GM10266 (cell line): ENCODE measurements at regions not wholly inside any gene's neighbourhood (a gene's known extent, or its start where the extent isn't known, plus 50 kb on each side); places are given as distances from the start of the nearest gene placed in this dataset.
"Not testable (repeated sequence)": the region's sequence is repeated elsewhere in the genome, so short reads cannot be mapped to it uniquely, and the experiment has no call there.

ENCODE experiments used
- DNase-seq: peaks from one replicate; pipeline ENCODE4 v3.0.0; 2012; ENCODE audit errors: extremely low spot score
- TF ChIP-seq, protein P1 (sequence below): IDR thresholded peaks from 2 replicates; pipeline ENCODE4 v1.5.1; 2012; ENCODE audit warnings: mild to moderate bottlenecking, low read depth; ENCODE audit not compliant: control insufficient read depth, insufficient read depth; ENCODE audit errors: missing control alignments

DNA sequence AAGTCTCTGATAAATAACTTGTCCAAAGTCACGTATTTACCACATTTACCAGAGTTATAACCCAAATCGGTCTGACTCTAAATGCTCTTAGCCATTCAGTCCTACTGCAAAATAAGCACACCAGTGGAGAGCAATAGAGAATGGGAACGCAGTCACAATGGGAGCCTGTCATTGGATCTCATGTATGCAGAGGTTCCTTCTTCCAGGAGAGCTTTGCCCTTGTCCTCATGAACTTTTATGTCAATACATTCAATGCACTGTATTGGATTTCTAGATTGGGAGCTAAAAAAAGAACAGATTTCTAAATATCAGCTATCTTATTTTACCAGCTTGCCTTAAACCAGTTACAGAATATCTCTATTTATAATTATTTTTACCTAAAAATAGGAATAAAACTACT is 149.1 kb upstream of the CXXC4 start:
- DNase-seq = no peak
- TF ChIP-seq, protein P1, sequence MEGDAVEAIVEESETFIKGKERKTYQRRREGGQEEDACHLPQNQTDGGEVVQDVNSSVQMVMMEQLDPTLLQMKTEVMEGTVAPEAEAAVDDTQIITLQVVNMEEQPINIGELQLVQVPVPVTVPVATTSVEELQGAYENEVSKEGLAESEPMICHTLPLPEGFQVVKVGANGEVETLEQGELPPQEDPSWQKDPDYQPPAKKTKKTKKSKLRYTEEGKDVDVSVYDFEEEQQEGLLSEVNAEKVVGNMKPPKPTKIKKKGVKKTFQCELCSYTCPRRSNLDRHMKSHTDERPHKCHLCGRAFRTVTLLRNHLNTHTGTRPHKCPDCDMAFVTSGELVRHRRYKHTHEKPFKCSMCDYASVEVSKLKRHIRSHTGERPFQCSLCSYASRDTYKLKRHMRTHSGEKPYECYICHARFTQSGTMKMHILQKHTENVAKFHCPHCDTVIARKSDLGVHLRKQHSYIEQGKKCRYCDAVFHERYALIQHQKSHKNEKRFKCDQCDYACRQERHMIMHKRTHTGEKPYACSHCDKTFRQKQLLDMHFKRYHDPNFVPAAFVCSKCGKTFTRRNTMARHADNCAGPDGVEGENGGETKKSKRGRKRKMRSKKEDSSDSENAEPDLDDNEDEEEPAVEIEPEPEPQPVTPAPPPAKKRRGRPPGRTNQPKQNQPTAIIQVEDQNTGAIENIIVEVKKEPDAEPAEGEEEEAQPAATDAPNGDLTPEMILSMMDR = no peak

DNA sequence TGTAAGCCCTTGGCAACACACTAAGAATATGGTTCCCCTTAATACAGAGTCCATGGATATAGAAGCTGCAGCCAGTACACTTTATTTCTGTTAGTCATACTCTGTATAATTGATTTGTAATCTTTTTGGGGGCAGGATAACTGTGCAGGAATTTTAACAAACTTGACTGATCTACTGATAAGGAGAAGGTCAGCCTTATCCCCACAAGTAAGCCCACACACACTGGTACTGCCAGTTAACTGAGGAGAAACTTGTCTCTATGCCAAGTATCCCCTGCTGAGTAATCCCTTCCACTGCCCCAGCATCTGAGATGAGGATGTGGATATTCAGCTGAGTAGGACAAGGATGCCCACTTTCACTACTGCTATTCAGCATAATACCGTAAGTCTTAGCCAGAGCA is 154.9 kb upstream of the CXXC4 start:
- no peak for DNase-seq
- TF ChIP-seq, protein P1 = no peak

DNA sequence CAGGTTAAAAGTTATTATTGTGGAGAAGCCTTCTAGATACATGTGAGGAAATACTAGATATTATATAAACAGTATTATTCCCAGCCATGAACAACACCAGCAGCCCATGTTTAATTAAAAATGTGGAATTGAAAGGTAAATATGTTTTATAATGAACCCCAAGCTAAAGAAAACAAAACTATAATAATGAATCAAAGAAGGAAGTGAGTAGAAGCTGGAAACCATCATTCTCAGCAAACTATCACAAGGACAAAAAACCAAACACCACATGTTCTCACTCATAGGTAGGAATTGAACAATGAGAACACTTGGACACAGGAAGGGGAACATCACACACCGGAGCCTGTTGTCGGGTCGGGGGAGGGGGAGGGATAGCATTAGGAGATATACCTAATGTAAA is 167.6 kb upstream of the CXXC4 start:
- not testable (repeated sequence) for DNase-seq

DNA sequence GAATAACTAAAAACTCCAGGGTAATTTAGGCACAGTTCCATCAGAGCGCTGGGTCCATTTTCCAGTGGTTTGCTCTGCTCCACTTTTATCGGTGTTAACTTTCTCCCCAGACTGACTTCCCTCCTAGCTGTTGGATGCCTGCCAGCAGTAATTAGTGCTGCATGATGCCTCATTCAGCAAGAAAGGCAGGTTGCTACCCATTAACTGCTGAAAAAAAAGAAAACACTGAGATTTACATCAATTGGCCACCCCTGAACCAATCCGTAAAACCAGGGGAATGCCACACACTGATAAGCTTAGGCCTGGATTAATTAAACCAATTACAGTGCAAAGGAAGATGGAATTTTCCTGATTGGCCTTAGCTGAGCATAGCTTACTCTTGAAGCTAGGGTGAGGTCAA is 182.4 kb upstream of the CXXC4 start:
- DNase-seq = no peak
- TF ChIP-seq, protein P1 = no peak

DNA sequence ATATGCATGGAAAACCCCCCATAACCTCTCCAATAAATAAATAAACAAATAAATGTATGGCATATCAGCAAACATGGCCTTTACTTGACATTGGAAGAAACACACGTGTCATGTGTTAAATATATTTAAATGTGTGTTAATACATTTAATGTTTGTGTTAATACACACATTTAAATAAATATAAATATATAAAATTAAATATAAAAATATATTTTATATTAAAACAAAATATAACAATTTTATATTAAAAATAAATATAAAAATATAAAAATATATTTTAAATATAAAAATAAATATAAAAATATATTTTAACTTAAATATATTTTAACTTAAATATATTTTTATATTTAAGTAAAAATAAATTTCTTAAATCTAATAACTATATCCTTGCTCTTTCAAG is 187.6 kb upstream of the CXXC4 start:
- DNase-seq = no peak
- TF ChIP-seq, protein P1 = no peak

DNA sequence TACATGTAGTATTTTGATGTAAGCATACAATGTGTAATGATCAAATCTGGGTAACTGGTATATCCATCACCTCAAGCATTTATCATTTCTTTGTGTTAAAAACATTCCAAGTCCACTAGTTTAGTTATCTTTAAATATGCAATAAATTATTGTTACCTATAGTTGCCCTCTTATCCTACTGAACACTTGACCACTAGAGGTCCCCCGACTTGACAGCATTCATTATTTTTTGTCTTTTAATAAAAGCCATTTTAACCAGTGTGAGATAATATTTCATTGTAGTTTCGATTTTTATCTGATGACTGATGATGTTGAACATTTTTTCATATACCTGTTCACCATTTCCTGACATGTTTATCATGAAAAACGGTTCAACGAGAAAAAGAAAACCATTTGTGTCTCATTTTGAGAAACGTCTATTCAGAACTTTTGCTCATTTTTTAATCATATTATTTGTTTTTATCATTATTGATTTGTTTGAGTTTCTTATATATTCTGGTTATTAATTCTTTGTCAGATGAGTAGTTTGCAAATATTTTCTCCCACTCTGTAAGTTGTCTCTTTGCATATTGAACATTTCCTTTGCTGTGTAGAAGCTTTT is 199.0 kb upstream of the CXXC4 start:
- DNase-seq = no peak
- TF ChIP-seq, protein P1 = peak; percentile 39

DNA sequence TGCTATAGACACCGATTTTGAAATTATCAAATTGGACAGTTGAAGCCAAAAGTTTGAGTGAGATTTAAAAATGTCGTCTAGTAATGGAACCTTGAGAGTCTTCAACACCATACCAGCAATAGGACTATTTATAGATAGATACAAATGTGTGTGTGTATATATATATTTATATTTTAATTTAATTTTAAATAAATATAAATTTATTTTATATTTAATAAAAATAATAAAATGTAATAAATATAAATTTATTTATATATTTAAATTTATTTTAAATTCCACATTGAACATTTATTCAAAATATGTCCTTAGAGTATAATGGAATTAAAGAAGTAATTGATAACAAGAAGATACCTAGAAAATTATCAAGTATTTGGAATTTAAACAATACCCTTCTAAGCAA is 221.9 kb upstream of the CXXC4 start:
- DNase-seq = no peak
- TF ChIP-seq, protein P1 = no peak
